CD4-positive, alpha-beta T cell (primary cell): ENCODE measurements at regions not wholly inside any gene's neighbourhood (a gene's known extent, or its start where the extent isn't known, plus 50 kb on each side); places are given as distances from the start of the nearest gene placed in this dataset.

Experiments used
- ATAC-seq: fragments of 200-7000 bp; cut with Tn5 transposase; one replicate; pipeline ENCODE4 v1.10.0; 2022; ENCODE audit warnings: mild to moderate bottlenecking; ENCODE audit not compliant: poor library complexity
- CTCF ChIA-PET: fragments of 350-600 bp; sonication (Branson Sonifier 250); formaldehyde crosslinking; loops from one replicate; lab custom pipeline; 2021; ENCODE audit warnings: antibody characterized with exemption, inconsistent platforms; lab: Charles Lee
- POLR2A ChIA-PET: fragments of 350-600 bp; sonication (Branson Sonifier 250); formaldehyde crosslinking; loops from one replicate; lab custom pipeline; 2021; ENCODE audit warnings: antibody characterized with exemption, inconsistent platforms; lab: Charles Lee
- DNase-seq, 14 experiments: peaks; one replicate each; pipeline ENCODE4 v3.0.0-alpha.2; 2013 to 2020; ENCODE audit warnings: mixed read lengths in 2 of 14
- H3K27ac ChIP-seq, 2 donors: one replicate each; pipeline versions ENCODE4 v1.5.1 to v1.7.0; 2013; ENCODE audit warnings: low read length in 2 of 2, low read depth in 1 of 2, mild to moderate bottlenecking in 1 of 2
- H3K27me3 ChIP-seq, 2 experiments: 1 replicate in 1 of 2; 2 replicates in 1 of 2; pipeline versions ENCODE4 v1.6.1 to v1.7.0; 2013; ENCODE audit warnings: low read length in 2 of 2, control low read depth in 1 of 2, mild to moderate bottlenecking in 1 of 2, moderate library complexity in 1 of 2; ENCODE audit not compliant: insufficient read depth in 2 of 2, control insufficient read depth in 1 of 2
- H3K36me3 ChIP-seq: one replicate; pipeline ENCODE4 v1.6.1; 2013; ENCODE audit warnings: low read length, control low read depth; ENCODE audit not compliant: insufficient read depth
- H3K4me1 ChIP-seq: one replicate; pipeline ENCODE4 v1.6.1; 2013; ENCODE audit warnings: low read length, control low read depth; ENCODE audit not compliant: insufficient read depth
- H3K4me3 ChIP-seq: one replicate; pipeline ENCODE4 v1.5.1; 2013; ENCODE audit warnings: mild to moderate bottlenecking, low read length, moderate library complexity
- H3K9me3 ChIP-seq, 2 experiments: 1 replicate in 1 of 2; 2 replicates in 1 of 2; pipeline versions ENCODE4 v1.6.1 to v1.7.0; 2013; ENCODE audit warnings: low read length in 2 of 2, mild to moderate bottlenecking in 2 of 2, control low read depth in 1 of 2, moderate library complexity in 1 of 2; ENCODE audit not compliant: control insufficient read depth in 1 of 2, insufficient read depth in 1 of 2
- H3K27ac Mint-ChIP-seq: one replicate; pipeline ENCODE4 v1.8.0; 2020; ENCODE audit warnings: mixed read lengths
- H3K27me3 Mint-ChIP-seq: one replicate; pipeline ENCODE4 v1.8.0; 2021; ENCODE audit warnings: mixed read lengths
- H3K36me3 Mint-ChIP-seq: one replicate; pipeline ENCODE4 v1.8.0; 2021; ENCODE audit warnings: low read depth, mixed read lengths
- H3K4me1 Mint-ChIP-seq: one replicate; pipeline ENCODE4 v1.8.0; 2021; ENCODE audit warnings: low read depth, mixed read lengths
- H3K4me3 Mint-ChIP-seq: one replicate; pipeline ENCODE4 v1.8.0; 2020; ENCODE audit warnings: mild to moderate bottlenecking, mixed read lengths
- H3K9me3 Mint-ChIP-seq: one replicate; pipeline ENCODE4 v1.8.0; 2020; ENCODE audit warnings: mixed read lengths
- CTCF ChIP-seq: fragments of 200-600 bp; IDR thresholded peaks from one replicate; pipeline ENCODE4 v1.8.0; 2022; ENCODE audit warnings: antibody characterized with exemption, mild to moderate bottlenecking
- intact Hi-C, 2 experiments: fragments of 100-400 bp; cut with DNase I in 1 of 2; cut with micrococcal nuclease in 1 of 2; formaldehyde crosslinking; loops; one replicate each; pipeline versions ENCODE4 v1.15.1 to v1.9.0; 2023 to 2025; cut with DNase I, micrococcal nuclease

GRCh38 chr11:105260976-105261375, 121.4 kb upstream of the CARD18 start:
- no peak overlapping the region for H3K4me3 ChIP-seq
- Mint-ChIP-seq H3K36me3 (no peaks in the 10 kb centered on the region), H3K4me1 (no peaks in the 10 kb centered on the region), H3K27me3 (no peaks in the 10 kb centered on the region), H3K4me3 (no peak overlapping the region), H3K27ac (no peak overlapping the region), H3K9me3 (no peaks in the 10 kb centered on the region)
- DNase-seq = no peak
- no peak for ATAC-seq
- intact Hi-C loops = no loop called here
- no peaks in the 10 kb centered on the region for H3K27me3 ChIP-seq
- H3K27ac ChIP-seq = no peak overlapping the region
- no peaks in the 10 kb centered on the region for H3K36me3 ChIP-seq
- CTCF ChIA-PET = no interaction called here
- no peak for TF ChIP-seq CTCF
- H3K9me3 ChIP-seq = no peaks in the 10 kb centered on the region
- H3K4me1 ChIP-seq = no peaks in the 10 kb centered on the region
- POLR2A ChIA-PET = no interaction called here

DNA sequence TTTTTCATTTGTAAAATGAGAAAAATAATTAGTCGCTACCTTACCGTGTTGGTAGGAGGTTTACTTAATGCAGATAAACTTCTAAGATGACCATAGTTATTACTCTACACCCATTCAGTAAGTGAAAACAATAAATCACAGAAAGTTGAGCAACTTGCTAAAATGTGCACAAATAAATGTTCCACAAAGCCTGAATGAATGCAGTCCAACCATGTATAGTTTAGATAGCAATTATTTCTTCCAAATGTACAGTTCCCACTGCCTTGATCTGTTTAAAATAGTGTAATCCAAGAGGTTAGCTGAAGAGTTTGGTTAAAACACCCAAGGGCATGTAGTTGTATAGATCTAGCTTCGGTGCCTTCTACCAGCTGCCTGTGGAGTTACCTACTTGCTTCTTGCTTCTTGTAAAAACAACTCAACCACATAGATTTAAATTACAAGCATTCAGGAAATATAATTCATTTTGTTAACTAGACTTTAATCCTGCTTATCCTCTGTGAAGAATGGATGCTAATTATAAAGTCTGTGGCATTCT, 106.3 kb upstream of the CARD18 start:
- Histone ChIP-seq H3K27me3 (no peaks in the 10 kb centered on the region), H3K4me1 (no peaks in the 10 kb centered on the region), H3K36me3 (no peaks in the 10 kb centered on the region), H3K9me3 (no peaks in the 10 kb centered on the region), H3K4me3 (no peak overlapping the region), H3K27ac (no peak overlapping the region)
- Mint-ChIP-seq H3K27me3 (peaks cover 8% of the 10 kb centered on the region), H3K4me3 (no peak overlapping the region), H3K9me3 (no peaks in the 10 kb centered on the region), H3K36me3 (no peaks in the 10 kb centered on the region), H3K27ac (no peak overlapping the region), H3K4me1 (no peaks in the 10 kb centered on the region)
- ChIA-PET POLR2A (no interaction called here), CTCF (no interaction called here)
- DNase-seq (no peak), ATAC-seq (no peak)
- no peak for TF ChIP-seq CTCF
- intact Hi-C loops = no loop called here

- H3K9me3 Mint-ChIP-seq = no peaks in the 10 kb centered on the region
- Histone ChIP-seq H3K27ac (no peak overlapping the region), H3K36me3 (no peaks in the 10 kb centered on the region), H3K4me1 (no peaks in the 10 kb centered on the region), H3K4me3 (no peak overlapping the region), H3K9me3 (no peaks in the 10 kb centered on the region), H3K27me3 (no peaks in the 10 kb centered on the region)
- ATAC-seq = no peak
- H3K4me1 Mint-ChIP-seq = no peaks in the 10 kb centered on the region
- H3K36me3 Mint-ChIP-seq = no peaks in the 10 kb centered on the region
- peaks cover 8% of the 10 kb centered on the region for H3K27me3 Mint-ChIP-seq
- intact Hi-C loops = no loop called here
- no peak overlapping the region for H3K4me3 Mint-ChIP-seq
- H3K27ac Mint-ChIP-seq = no peak overlapping the region
- no peak for TF ChIP-seq CTCF
- POLR2A ChIA-PET = no interaction called here
- peak in 2 of 14 experiments; percentile 47 to 62 for DNase-seq
- CTCF ChIA-PET = no interaction called here
Observed at GRCh38 chr11:105244160-105244825, 104.7 kb upstream of the CARD18 start.
